GM23248 (cell line): ENCODE measurements at regions not wholly inside any gene's neighbourhood (a gene's known extent, or its start where the extent isn't known, plus 50 kb on each side); places are given as distances from the start of the nearest gene placed in this dataset.

Source experiments
- EZH2 ChIP-seq: fragments of 200-600 bp; sonication (generic); IDR thresholded peaks from 2 replicates; pipeline ENCODE4 v1.6.1; 2018; ENCODE audit warnings: antibody characterized with exemption, mild to moderate bottlenecking; ENCODE audit not compliant: insufficient read depth, poor library complexity, severe bottlenecking
- EZH2phosphoT487 ChIP-seq: fragments of 200-600 bp; sonication (generic); IDR thresholded peaks from 2 replicates; pipeline ENCODE4 v1.6.1; 2018; ENCODE audit warnings: antibody characterized with exemption, moderate library complexity, mild to moderate bottlenecking, low read depth; ENCODE audit not compliant: insufficient read depth

DNA sequence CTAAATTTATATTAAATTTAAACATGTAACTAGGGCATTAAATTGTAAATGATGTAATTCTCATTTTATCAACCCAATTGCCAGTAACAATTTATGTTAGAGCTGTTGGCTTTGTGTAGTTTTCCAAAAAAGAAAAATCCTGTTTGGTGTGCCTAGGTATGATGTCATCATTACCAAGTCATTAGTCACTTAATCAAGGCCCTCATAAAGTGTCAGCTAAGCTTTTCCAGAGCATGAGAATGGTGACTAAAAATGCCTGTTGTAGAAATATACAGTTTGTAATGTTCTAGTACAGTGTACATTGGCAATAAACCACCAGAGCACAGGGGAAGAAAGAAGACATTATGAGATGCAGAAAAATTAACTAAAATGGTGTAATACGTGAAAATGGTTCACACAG is 593.8 kb upstream of the ANKRD30A start:
- TF ChIP-seq EZH2 = no peak
- TF ChIP-seq EZH2phosphoT487 = no peak
